ENCODE measurements at regions not wholly inside any gene's neighbourhood (a gene's known extent, or its start where the extent isn't known, plus 50 kb on each side); places are given as distances from the start of the nearest gene placed in this dataset.

- H3K9me3 Mint-ChIP-seq: no peaks in the 10 kb centered on the region
- H3K4me3 Mint-ChIP-seq: no peak overlapping the region
- TF ChIP-seq, protein P1, sequence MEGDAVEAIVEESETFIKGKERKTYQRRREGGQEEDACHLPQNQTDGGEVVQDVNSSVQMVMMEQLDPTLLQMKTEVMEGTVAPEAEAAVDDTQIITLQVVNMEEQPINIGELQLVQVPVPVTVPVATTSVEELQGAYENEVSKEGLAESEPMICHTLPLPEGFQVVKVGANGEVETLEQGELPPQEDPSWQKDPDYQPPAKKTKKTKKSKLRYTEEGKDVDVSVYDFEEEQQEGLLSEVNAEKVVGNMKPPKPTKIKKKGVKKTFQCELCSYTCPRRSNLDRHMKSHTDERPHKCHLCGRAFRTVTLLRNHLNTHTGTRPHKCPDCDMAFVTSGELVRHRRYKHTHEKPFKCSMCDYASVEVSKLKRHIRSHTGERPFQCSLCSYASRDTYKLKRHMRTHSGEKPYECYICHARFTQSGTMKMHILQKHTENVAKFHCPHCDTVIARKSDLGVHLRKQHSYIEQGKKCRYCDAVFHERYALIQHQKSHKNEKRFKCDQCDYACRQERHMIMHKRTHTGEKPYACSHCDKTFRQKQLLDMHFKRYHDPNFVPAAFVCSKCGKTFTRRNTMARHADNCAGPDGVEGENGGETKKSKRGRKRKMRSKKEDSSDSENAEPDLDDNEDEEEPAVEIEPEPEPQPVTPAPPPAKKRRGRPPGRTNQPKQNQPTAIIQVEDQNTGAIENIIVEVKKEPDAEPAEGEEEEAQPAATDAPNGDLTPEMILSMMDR (IDR thresholded peaks at IDR 0.05; ENCODE audit: unreplicated experiment in 3 of 3): no peak
- H3K27ac Mint-ChIP-seq: no peak overlapping the region
- H3K27me3 Mint-ChIP-seq (ENCODE audit: low read depth): peaks cover 11% of the 10 kb centered on the region
- H3K36me3 Mint-ChIP-seq (ENCODE audit: low read depth): no peaks in the 10 kb centered on the region
- peaks cover 5% of the 10 kb centered on the region for H3K4me1 Mint-ChIP-seq
These were observed 89.6 kb upstream of the SHB start for GRCh38 chr9:38158628-38159027.

DNA sequence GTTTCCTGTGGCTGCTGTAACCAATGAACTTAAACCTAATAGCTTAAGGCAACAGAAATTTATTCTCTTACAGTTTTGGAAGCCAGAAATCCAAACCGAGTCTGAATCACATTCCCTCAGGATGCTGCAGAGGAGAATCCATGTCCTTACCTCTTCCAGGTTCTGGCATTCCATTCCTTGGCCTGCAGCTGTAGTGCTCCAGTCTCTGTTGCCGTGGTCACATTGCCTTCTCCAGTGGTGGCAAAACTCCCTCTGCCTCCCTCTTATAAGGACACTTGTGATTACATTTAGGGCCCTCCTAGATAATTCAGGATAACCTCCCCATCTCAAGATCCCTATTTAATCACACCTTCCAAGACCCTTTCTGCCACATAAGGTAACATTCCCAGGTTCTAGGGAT, 88.7 kb upstream of the SHB start:
- no peaks in the 10 kb centered on the region for H3K9me3 Mint-ChIP-seq
- no peak overlapping the region for H3K4me3 Mint-ChIP-seq
- peaks cover 2% of the 10 kb centered on the region for H3K4me1 Mint-ChIP-seq
- no peak overlapping the region for H3K27ac Mint-ChIP-seq
- H3K36me3 Mint-ChIP-seq (ENCODE audit: low read depth): no peaks in the 10 kb centered on the region
- H3K27me3 Mint-ChIP-seq (ENCODE audit: low read depth): peaks cover 9% of the 10 kb centered on the region
- TF ChIP-seq, protein P1 (IDR thresholded peaks at IDR 0.05; ENCODE audit: unreplicated experiment in 3 of 3): no peak

DNA sequence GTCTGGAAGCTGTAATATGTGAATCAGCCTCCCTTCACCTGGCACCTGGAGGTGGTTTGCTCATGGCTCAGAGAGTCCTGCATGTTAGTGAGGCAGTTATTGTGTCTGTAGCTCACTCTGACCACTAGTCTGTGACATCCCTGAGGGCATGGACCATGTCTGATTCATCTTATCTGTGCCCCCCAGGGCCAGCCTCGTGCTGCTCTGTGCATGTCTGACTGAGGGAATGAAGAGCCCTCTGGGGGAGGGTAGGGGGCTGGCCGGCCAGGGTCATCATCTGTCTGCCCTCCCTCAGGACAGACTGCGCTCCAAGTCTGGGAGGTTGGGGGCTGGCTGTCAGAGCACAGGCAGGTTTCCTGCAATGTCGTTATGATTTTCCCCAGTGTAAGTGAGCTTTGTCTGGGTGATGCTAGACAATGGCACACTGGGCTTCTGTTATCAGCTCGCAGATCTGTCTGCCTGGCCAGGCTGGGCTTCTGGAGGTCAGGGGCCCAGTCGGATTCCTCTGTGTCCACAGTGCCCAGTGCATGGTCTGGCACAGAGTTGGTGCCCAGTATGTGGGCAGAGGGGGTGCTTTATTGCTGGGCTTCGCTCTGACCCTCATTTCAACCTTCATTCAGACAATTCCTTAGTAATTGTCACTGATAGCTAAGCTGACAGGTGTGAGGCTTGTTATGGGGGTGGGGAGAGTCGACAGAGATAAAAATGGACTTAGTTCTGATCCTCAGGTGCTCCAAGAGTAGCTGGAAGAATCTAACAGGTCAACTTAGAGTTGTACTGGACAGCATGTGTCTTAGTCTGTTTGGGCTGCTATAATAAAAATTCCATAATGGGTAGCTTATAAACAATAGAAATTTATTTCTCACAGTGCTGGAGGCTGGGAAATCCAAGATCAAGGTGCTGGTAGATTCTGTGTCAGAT, 85.7 kb upstream of the SHB start:
- Mint-ChIP-seq H3K4me3 (no peak overlapping the region), H3K4me1 (no peaks in the 10 kb centered on the region), H3K9me3 (no peaks in the 10 kb centered on the region), H3K36me3 (ENCODE audit: low read depth) (no peaks in the 10 kb centered on the region), H3K27me3 (ENCODE audit: low read depth) (peaks cover 20% of the 10 kb centered on the region), H3K27ac (no peak overlapping the region)
- TF ChIP-seq, protein P1 (IDR thresholded peaks at IDR 0.05; ENCODE audit: unreplicated experiment in 3 of 3): no peak

DNA sequence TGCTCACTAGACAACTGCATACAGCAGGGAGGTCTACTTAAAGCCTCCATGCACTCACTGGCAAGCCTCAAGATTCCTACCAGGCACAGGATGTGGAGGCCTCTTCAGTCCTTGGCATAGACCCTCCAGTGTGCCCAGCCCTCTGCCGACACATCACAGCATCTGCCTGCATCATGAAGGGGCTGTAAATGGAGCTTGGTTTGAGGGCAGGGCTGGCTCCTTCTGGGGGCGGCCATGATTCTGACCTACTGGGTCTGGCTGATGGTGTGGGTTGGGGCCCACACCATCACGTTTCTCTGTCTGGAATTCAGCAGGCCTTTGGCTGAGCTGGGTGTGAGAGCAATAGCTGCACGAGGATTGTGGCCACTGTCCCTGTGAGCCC, 84.9 kb upstream of the SHB start:
- Mint-ChIP-seq H3K4me1 (no peaks in the 10 kb centered on the region), H3K9me3 (no peaks in the 10 kb centered on the region), H3K36me3 (ENCODE audit: low read depth) (no peaks in the 10 kb centered on the region), H3K27ac (no peak overlapping the region), H3K27me3 (ENCODE audit: low read depth) (peaks cover 21% of the 10 kb centered on the region), H3K4me3 (no peak overlapping the region)
- TF ChIP-seq, protein P1 (IDR thresholded peaks at IDR 0.05; ENCODE audit: unreplicated experiment in 3 of 3): no peak

GRCh38 chr9:38153152-38153909, 84.3 kb upstream of the SHB start:
- no peaks in the 10 kb centered on the region for H3K4me1 Mint-ChIP-seq
- H3K27me3 Mint-ChIP-seq (ENCODE audit: low read depth): peaks cover 24% of the 10 kb centered on the region
- no peaks in the 10 kb centered on the region for H3K9me3 Mint-ChIP-seq
- no peak overlapping the region for H3K4me3 Mint-ChIP-seq
- no peaks in the 10 kb centered on the region for H3K36me3 Mint-ChIP-seq (ENCODE audit: low read depth)
- H3K27ac Mint-ChIP-seq: no peak overlapping the region
- TF ChIP-seq, protein P1 (IDR thresholded peaks at IDR 0.05; ENCODE audit: unreplicated experiment in 3 of 3): no peak

Data from nephron (organoid).